Natural killer cell (primary cell): ENCODE measurements at regions not wholly inside any gene's neighbourhood (a gene's known extent, or its start where the extent isn't known, plus 50 kb on each side); places are given as distances from the start of the nearest gene placed in this dataset.

Experiments
- ATAC-seq, 3 donors: fragments of 150-1000 bp in 2 of 3; fragments of 200-7000 bp in 1 of 3; cut with Tn5 transposase; 1 replicate in 1 of 3; 2 replicates in 2 of 3; pipeline ENCODE4 v1.10.0; 2021; ENCODE audit warnings: mild to moderate bottlenecking in 2 of 3, moderate library complexity in 2 of 3
- DNase-seq, 2 donors: peaks; one replicate each; pipeline versions ENCODE4 v3.0.0 to v3.0.0-alpha.2; 2013 to 2021; ENCODE audit warnings: mixed read lengths in 1 of 2
- H3K27ac ChIP-seq: one replicate; pipeline ENCODE4 v1.5.1; 2013; ENCODE audit warnings: mild to moderate bottlenecking, low read length
- H3K27me3 ChIP-seq: one replicate; pipeline ENCODE4 v1.6.1; 2013; ENCODE audit warnings: low read length; ENCODE audit not compliant: control insufficient read depth, insufficient read depth
- H3K36me3 ChIP-seq: one replicate; pipeline ENCODE4 v1.6.1; 2013; ENCODE audit warnings: low read length; ENCODE audit not compliant: control insufficient read depth, insufficient read depth
- H3K4me1 ChIP-seq: one replicate; pipeline ENCODE4 v1.6.1; 2013; ENCODE audit warnings: low read length; ENCODE audit not compliant: control insufficient read depth, insufficient read depth
- H3K4me3 ChIP-seq: one replicate; pipeline ENCODE4 v1.5.1; 2013; ENCODE audit warnings: low read length
- H3K9me3 ChIP-seq: one replicate; pipeline ENCODE4 v1.6.1; 2013; ENCODE audit warnings: low read length; ENCODE audit not compliant: control insufficient read depth, insufficient read depth
- H3K27ac Mint-ChIP-seq, 2 donors: one replicate each; pipeline ENCODE4 v1.8.0; 2022; ENCODE audit warnings: mild to moderate bottlenecking in 2 of 2, mixed read lengths in 2 of 2, moderate library complexity in 1 of 2
- H3K27me3 Mint-ChIP-seq, 2 donors: one replicate each; pipeline ENCODE4 v1.8.0; 2022; ENCODE audit warnings: low read depth in 2 of 2, mixed read lengths in 2 of 2
- H3K36me3 Mint-ChIP-seq: one replicate; pipeline ENCODE4 v1.8.0; 2022; ENCODE audit warnings: mixed read lengths
- H3K4me1 Mint-ChIP-seq, 2 donors: one replicate each; pipeline ENCODE4 v1.8.0; 2022; ENCODE audit warnings: mixed read lengths in 2 of 2
- H3K4me3 Mint-ChIP-seq: one replicate; pipeline ENCODE4 v1.8.0; 2022; ENCODE audit warnings: mild to moderate bottlenecking, moderate library complexity, mixed read lengths
- H3K9me3 Mint-ChIP-seq, 2 donors: one replicate each; pipeline ENCODE4 v1.8.0; 2022; ENCODE audit warnings: mixed read lengths in 2 of 2
- WGBS: methylation state at CpG from one replicate; pipeline ENCODE4 v1.1.7; 2013; ENCODE audit warnings: missing lambda C conversion rate; ENCODE audit not compliant: insufficient coverage; 5-methylcytosine and 5-hydroxymethylcytosine counted together
- intact Hi-C: fragments of 100-400 bp; cut with micrococcal nuclease; formaldehyde crosslinking; loops from one replicate; pipeline ENCODE4 v1.14.2; 2022
- TF ChIP-seq, protein P1 (sequence below): fragments of 200-600 bp; IDR thresholded peaks from one replicate; pipeline ENCODE4 v1.8.0; 2022; ENCODE audit warnings: antibody characterized with exemption

DNA sequence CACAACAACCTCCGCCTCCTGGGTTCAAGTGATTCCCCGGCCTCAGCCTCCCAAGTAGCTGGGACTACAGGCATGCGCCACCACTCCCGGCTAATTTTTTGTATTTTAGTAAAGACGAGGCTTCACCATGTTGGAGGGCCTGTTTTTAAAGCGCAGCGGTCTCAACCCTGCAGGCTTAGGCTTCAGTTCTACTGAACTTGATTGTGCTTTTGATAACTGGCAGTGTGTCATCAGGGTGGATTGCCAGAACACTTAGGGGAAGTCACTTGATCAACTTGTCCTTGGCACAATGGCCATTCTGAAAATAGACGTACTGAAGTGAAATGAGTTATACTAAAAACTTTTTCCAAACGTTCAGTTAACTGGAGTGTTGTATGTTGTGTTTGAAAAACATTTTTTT lies 472.2 kb downstream of the KLF5 start:
- Histone ChIP-seq H3K9me3 (no peaks in the 10 kb centered on the region), H3K27ac (no peak overlapping the region), H3K27me3 (no peaks in the 10 kb centered on the region), H3K4me1 (no peaks in the 10 kb centered on the region), H3K36me3 (no peaks in the 10 kb centered on the region), H3K4me3 (no peak overlapping the region)
- Mint-ChIP-seq H3K27ac (no peak overlapping the region), H3K4me3 (no peak overlapping the region), H3K36me3 (no peaks in the 10 kb centered on the region), H3K9me3 (peaks cover 0 to 5% of the 10 kb centered on the region in 2 donors), H3K4me1 (no peaks in the 10 kb centered on the region), H3K27me3 (no peaks in the 10 kb centered on the region)
- WGBS: 93% methylated on average over 9 of the region's 9 CpGs
- TF ChIP-seq, protein P1, sequence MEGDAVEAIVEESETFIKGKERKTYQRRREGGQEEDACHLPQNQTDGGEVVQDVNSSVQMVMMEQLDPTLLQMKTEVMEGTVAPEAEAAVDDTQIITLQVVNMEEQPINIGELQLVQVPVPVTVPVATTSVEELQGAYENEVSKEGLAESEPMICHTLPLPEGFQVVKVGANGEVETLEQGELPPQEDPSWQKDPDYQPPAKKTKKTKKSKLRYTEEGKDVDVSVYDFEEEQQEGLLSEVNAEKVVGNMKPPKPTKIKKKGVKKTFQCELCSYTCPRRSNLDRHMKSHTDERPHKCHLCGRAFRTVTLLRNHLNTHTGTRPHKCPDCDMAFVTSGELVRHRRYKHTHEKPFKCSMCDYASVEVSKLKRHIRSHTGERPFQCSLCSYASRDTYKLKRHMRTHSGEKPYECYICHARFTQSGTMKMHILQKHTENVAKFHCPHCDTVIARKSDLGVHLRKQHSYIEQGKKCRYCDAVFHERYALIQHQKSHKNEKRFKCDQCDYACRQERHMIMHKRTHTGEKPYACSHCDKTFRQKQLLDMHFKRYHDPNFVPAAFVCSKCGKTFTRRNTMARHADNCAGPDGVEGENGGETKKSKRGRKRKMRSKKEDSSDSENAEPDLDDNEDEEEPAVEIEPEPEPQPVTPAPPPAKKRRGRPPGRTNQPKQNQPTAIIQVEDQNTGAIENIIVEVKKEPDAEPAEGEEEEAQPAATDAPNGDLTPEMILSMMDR: no peak
- ATAC-seq: peak in 1 of 3 donors; percentile 68
- intact Hi-C loops: no loop called here
- no peak for DNase-seq

DNA sequence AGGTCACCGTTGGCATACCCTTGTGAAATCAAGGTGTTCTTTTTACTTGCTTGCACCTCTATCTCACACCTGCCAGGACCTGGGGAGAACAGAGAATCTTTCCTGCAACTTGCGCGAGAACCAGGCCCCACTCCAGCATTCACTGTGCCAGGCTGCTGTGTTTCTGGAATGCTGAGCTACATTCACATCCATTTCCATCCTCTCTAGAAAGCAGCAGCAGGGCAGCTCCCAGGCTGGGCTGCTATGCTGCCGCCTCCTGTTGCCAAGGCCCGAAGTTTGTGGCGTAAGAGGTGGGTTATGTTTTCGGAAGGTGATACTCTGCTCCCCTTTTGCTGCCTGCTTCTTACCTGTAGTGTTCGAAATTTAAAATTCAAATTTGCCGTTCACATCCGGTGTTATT lies 464.1 kb downstream of the KLF5 start:
- intact Hi-C loops: no loop called here
- Histone ChIP-seq H3K4me3 (no peak overlapping the region), H3K9me3 (no peaks in the 10 kb centered on the region), H3K27me3 (no peaks in the 10 kb centered on the region), H3K27ac (no peak overlapping the region), H3K4me1 (no peaks in the 10 kb centered on the region), H3K36me3 (no peaks in the 10 kb centered on the region)
- DNase-seq (no peak), ATAC-seq (no peak)
- Mint-ChIP-seq H3K27ac (no peak overlapping the region), H3K9me3 (no peaks in the 10 kb centered on the region), H3K4me3 (no peak overlapping the region), H3K27me3 (peaks cover 0 to 2% of the 10 kb centered on the region in 2 donors), H3K4me1 (no peaks in the 10 kb centered on the region), H3K36me3 (no peaks in the 10 kb centered on the region)
- TF ChIP-seq, protein P1: no peak
- 94% methylated on average over 10 of the region's 10 CpGs for WGBS

DNA sequence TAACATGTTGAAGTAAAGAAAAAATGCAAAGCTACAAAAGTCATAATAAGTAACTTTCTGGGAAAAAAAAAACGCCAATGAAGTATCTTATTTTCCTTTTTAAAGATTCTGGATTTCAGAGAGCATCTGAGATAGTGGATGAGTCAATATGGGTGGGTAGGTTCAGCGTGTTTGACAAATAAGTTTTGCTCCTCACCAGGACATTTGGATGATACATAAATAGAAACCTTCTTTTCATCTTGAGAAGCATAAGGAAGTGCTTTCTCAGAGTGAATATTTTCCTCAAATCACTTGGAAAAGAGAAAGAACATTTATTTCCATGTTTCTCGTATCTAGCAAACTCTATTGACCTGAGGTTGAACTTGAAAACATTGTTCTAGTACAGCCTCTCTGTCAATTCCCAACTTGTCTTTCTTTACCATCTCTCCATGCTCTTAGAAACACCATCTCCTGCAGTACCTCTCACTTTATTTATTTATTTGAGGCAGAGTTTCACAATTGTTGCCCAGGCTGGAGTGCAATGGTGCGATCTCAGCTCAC lies 463.2 kb downstream of the KLF5 start:
- Mint-ChIP-seq H3K36me3 (no peaks in the 10 kb centered on the region), H3K27ac (no peak overlapping the region)
- no peak overlapping the region for H3K27ac ChIP-seq

DNA sequence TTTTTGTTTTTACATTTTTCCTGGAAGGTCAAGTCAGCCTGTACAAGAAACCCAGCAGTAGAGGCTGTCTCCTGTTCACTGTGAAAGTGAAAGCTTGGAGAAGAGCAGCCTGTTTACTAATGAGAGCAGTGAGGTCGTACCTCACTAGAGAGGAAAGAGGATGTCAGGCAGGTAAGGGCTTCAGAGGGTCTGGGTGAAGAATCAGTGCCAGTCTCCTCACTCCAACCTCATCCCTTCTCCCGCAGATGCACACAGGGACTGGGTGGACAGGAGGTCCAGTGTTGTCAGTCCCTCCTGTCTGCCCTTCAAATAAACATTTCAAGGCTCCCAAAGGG lies 462.5 kb downstream of the KLF5 start:
- Mint-ChIP-seq H3K4me1 (no peaks in the 10 kb centered on the region), H3K27ac (no peak overlapping the region), H3K27me3 (peaks cover 0 to 2% of the 10 kb centered on the region in 2 donors), H3K9me3 (no peaks in the 10 kb centered on the region), H3K36me3 (no peaks in the 10 kb centered on the region), H3K4me3 (no peak overlapping the region)
- 19% methylated on average over 2 of the region's 2 CpGs for WGBS
- Histone ChIP-seq H3K4me1 (no peaks in the 10 kb centered on the region), H3K27ac (peak overlapping the region; percentile 11), H3K9me3 (no peaks in the 10 kb centered on the region), H3K36me3 (no peaks in the 10 kb centered on the region), H3K27me3 (no peaks in the 10 kb centered on the region), H3K4me3 (no peak overlapping the region)
- intact Hi-C loops: no loop called here
- ATAC-seq (peak in 1 of 3 donors; percentile 39), DNase-seq (peak in 1 of 2 donors; percentile 56)
- TF ChIP-seq, protein P1: no peak

More for the DNA sequence above, 463.2 kb downstream of the KLF5 start:
- Histone ChIP-seq H3K4me1 (no peaks in the 10 kb centered on the region), H3K4me3 (no peak overlapping the region), H3K36me3 (no peaks in the 10 kb centered on the region), H3K9me3 (no peaks in the 10 kb centered on the region), H3K27me3 (no peaks in the 10 kb centered on the region)
- intact Hi-C loops: no loop called here
- Mint-ChIP-seq H3K9me3 (no peaks in the 10 kb centered on the region), H3K4me3 (no peak overlapping the region), H3K4me1 (no peaks in the 10 kb centered on the region), H3K27me3 (peaks cover 0 to 2% of the 10 kb centered on the region in 2 donors)
- WGBS: 79% methylated on average over 3 of the region's 4 CpGs
- DNase-seq: no peak
- TF ChIP-seq, protein P1: no peak
- no peak for ATAC-seq
